ENCODE measurements at regions not wholly inside any gene's neighbourhood (a gene's known extent, or its start where the extent isn't known, plus 50 kb on each side); places are given as distances from the start of the nearest gene placed in this dataset.

DNA sequence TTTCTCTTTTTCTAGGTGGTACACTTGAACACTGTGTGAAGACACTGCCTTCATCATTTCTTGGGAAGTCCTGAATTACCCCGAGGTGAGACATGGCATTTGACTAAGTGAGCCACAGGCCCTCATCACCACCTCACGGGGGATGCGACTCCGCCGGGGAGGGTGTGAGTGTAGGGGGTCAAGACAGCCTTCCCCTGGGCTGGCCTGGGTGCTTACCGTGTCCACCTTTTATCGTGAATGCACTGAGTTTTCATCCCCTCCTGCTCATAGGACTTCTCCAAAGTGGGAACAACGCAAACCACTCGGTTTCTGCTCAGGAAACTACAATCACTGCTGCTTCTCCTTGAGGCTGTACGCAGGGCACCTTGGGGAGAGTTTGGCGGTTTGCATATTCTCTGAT is 176.9 kb downstream of the SH2D4B start:
- TF ChIP-seq EZH2 (IDR thresholded peaks at IDR 0.05; ENCODE audit: borderline replicate concordance, control insufficient read depth, low read depth, low read length) (no peak), RCOR1 (conservative IDR thresholded peaks at IDR 0.05; ENCODE audit: low read depth, low read length) (no peak), MTA2 (IDR thresholded peaks at IDR 0.05; ENCODE audit: low read depth) (no peak), JUNB (IDR thresholded peaks at IDR 0.05) (no peak), ETV6 (conservative IDR thresholded peaks at IDR 0.05 in 1 of 2, IDR thresholded peaks at IDR 0.05 in 1 of 2; ENCODE audit: borderline replicate concordance in 1 of 2, low read depth in 1 of 2) (no peak), TAF1 (IDR thresholded peaks at IDR 0.05; ENCODE audit: borderline replicate concordance, low read depth, low read length) (no peak), BACH1 (IDR thresholded peaks at IDR 0.05; ENCODE audit: borderline replicate concordance) (no peak), GABPA (IDR thresholded peaks at IDR 0.05; ENCODE audit: low read depth) (no peak)
- TF ChIP-seq, protein P1, sequence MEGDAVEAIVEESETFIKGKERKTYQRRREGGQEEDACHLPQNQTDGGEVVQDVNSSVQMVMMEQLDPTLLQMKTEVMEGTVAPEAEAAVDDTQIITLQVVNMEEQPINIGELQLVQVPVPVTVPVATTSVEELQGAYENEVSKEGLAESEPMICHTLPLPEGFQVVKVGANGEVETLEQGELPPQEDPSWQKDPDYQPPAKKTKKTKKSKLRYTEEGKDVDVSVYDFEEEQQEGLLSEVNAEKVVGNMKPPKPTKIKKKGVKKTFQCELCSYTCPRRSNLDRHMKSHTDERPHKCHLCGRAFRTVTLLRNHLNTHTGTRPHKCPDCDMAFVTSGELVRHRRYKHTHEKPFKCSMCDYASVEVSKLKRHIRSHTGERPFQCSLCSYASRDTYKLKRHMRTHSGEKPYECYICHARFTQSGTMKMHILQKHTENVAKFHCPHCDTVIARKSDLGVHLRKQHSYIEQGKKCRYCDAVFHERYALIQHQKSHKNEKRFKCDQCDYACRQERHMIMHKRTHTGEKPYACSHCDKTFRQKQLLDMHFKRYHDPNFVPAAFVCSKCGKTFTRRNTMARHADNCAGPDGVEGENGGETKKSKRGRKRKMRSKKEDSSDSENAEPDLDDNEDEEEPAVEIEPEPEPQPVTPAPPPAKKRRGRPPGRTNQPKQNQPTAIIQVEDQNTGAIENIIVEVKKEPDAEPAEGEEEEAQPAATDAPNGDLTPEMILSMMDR (IDR thresholded peaks at IDR 0.05 in 2 of 3, conservative IDR thresholded peaks at IDR 0.05 in 1 of 3; ENCODE audit: control insufficient read depth in 2 of 3, extremely low read depth in 1 of 3, insufficient read depth in 1 of 3, low read depth in 3 of 3, low read length in 3 of 3) = no peak
- TF ChIP-seq, protein P2, sequence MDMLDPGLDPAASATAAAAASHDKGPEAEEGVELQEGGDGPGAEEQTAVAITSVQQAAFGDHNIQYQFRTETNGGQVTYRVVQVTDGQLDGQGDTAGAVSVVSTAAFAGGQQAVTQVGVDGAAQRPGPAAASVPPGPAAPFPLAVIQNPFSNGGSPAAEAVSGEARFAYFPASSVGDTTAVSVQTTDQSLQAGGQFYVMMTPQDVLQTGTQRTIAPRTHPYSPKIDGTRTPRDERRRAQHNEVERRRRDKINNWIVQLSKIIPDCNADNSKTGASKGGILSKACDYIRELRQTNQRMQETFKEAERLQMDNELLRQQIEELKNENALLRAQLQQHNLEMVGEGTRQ (IDR thresholded peaks at IDR 0.05; ENCODE audit: borderline replicate concordance, low read depth, low read length) = no peak
- TF ChIP-seq, protein P3, sequence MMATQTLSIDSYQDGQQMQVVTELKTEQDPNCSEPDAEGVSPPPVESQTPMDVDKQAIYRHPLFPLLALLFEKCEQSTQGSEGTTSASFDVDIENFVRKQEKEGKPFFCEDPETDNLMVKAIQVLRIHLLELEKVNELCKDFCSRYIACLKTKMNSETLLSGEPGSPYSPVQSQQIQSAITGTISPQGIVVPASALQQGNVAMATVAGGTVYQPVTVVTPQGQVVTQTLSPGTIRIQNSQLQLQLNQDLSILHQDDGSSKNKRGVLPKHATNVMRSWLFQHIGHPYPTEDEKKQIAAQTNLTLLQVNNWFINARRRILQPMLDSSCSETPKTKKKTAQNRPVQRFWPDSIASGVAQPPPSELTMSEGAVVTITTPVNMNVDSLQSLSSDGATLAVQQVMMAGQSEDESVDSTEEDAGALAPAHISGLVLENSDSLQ (IDR thresholded peaks at IDR 0.05) = no peak
- TF ChIP-seq, protein P4, sequence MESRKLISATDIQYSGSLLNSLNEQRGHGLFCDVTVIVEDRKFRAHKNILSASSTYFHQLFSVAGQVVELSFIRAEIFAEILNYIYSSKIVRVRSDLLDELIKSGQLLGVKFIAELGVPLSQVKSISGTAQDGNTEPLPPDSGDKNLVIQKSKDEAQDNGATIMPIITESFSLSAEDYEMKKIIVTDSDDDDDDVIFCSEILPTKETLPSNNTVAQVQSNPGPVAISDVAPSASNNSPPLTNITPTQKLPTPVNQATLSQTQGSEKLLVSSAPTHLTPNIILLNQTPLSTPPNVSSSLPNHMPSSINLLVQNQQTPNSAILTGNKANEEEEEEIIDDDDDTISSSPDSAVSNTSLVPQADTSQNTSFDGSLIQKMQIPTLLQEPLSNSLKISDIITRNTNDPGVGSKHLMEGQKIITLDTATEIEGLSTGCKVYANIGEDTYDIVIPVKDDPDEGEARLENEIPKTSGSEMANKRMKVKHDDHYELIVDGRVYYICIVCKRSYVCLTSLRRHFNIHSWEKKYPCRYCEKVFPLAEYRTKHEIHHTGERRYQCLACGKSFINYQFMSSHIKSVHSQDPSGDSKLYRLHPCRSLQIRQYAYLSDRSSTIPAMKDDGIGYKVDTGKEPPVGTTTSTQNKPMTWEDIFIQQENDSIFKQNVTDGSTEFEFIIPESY (IDR thresholded peaks at IDR 0.05) = no peak
- TF ChIP-seq, protein P5, sequence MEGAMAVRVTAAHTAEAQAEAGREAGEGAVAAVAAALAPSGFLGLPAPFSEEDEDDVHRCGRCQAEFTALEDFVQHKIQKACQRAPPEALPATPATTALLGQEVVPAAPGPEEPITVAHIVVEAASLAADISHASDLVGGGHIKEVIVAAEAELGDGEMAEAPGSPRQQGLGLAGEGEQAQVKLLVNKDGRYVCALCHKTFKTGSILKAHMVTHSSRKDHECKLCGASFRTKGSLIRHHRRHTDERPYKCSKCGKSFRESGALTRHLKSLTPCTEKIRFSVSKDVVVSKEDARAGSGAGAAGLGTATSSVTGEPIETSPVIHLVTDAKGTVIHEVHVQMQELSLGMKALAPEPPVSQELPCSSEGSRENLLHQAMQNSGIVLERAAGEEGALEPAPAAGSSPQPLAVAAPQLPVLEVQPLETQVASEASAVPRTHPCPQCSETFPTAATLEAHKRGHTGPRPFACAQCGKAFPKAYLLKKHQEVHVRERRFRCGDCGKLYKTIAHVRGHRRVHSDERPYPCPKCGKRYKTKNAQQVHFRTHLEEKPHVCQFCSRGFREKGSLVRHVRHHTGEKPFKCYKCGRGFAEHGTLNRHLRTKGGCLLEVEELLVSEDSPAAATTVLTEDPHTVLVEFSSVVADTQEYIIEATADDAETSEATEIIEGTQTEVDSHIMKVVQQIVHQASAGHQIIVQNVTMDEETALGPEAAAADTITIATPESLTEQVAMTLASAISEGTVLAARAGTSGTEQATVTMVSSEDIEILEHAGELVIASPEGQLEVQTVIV (IDR thresholded peaks at IDR 0.05; ENCODE audit: borderline replicate concordance, partially characterized antibody) = no peak
